Chondrocyte (in vitro differentiated cells): ENCODE measurements at regions not wholly inside any gene's neighbourhood (a gene's known extent, or its start where the extent isn't known, plus 50 kb on each side); places are given as distances from the start of the nearest gene placed in this dataset.

Experiments used
- DNase-seq: peaks from one replicate; pipeline ENCODE4 v3.0.0; 2021; ENCODE audit warnings: mixed read lengths, low spot score
- H3K27ac Mint-ChIP-seq: one replicate; pipeline ENCODE4 v1.8.0; 2021; ENCODE audit warnings: mild to moderate bottlenecking, moderate library complexity, mixed read lengths; ENCODE audit not compliant: unreplicated experiment
- H3K27me3 Mint-ChIP-seq: 2 replicates; pipeline ENCODE4 v1.8.0; 2021; ENCODE audit warnings: low read depth, mixed read lengths
- H3K36me3 Mint-ChIP-seq: 2 replicates; pipeline ENCODE4 v1.8.0; 2021; ENCODE audit warnings: low read depth, mixed read lengths
- H3K4me1 Mint-ChIP-seq: 2 replicates; pipeline ENCODE4 v1.8.0; 2021; ENCODE audit warnings: low read depth, mild to moderate bottlenecking, mixed read lengths
- H3K4me3 Mint-ChIP-seq: one replicate; pipeline ENCODE4 v1.8.0; 2021; ENCODE audit warnings: mild to moderate bottlenecking, moderate library complexity, mixed read lengths; ENCODE audit not compliant: unreplicated experiment
- H3K9me3 Mint-ChIP-seq: 2 replicates; pipeline ENCODE4 v1.8.0; 2021; ENCODE audit warnings: low read depth, mixed read lengths
- TF ChIP-seq, protein P1 (sequence below): fragments of 200-600 bp; sonication (generic); IDR thresholded peaks from 2 replicates; pipeline ENCODE4 v1.5.0; 2021; ENCODE audit warnings: antibody characterized with exemption, mild to moderate bottlenecking, moderate library complexity

- TF ChIP-seq, protein P1, sequence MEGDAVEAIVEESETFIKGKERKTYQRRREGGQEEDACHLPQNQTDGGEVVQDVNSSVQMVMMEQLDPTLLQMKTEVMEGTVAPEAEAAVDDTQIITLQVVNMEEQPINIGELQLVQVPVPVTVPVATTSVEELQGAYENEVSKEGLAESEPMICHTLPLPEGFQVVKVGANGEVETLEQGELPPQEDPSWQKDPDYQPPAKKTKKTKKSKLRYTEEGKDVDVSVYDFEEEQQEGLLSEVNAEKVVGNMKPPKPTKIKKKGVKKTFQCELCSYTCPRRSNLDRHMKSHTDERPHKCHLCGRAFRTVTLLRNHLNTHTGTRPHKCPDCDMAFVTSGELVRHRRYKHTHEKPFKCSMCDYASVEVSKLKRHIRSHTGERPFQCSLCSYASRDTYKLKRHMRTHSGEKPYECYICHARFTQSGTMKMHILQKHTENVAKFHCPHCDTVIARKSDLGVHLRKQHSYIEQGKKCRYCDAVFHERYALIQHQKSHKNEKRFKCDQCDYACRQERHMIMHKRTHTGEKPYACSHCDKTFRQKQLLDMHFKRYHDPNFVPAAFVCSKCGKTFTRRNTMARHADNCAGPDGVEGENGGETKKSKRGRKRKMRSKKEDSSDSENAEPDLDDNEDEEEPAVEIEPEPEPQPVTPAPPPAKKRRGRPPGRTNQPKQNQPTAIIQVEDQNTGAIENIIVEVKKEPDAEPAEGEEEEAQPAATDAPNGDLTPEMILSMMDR: no peak
- peaks cover 18% of the 10 kb centered on the region for H3K36me3 Mint-ChIP-seq
- H3K4me1 Mint-ChIP-seq: peaks cover 3% of the 10 kb centered on the region
- H3K4me3 Mint-ChIP-seq: no peak overlapping the region
- peaks cover 30% of the 10 kb centered on the region for H3K9me3 Mint-ChIP-seq
- no peak overlapping the region for H3K27ac Mint-ChIP-seq
- no peaks in the 10 kb centered on the region for H3K27me3 Mint-ChIP-seq
- DNase-seq: no peak
Observed at GRCh38 chr6:147924598-147924997, 416.1 kb downstream of the SAMD5 start.

- TF ChIP-seq, protein P1: no peak
- no peak for DNase-seq
- Mint-ChIP-seq H3K36me3 (peaks cover 18% of the 10 kb centered on the region), H3K4me3 (no peak overlapping the region), H3K9me3 (peaks cover 33% of the 10 kb centered on the region), H3K4me1 (peaks cover 6% of the 10 kb centered on the region), H3K27me3 (no peaks in the 10 kb centered on the region), H3K27ac (no peak overlapping the region)
Observed at GRCh38 chr6:147925826-147926225, 416.8 kb upstream of the SASH1 start.

- no peak for DNase-seq
- peaks cover 18% of the 10 kb centered on the region for H3K4me1 Mint-ChIP-seq
- peaks cover 32% of the 10 kb centered on the region for H3K9me3 Mint-ChIP-seq
- no peaks in the 10 kb centered on the region for H3K27me3 Mint-ChIP-seq
- H3K4me3 Mint-ChIP-seq: no peak overlapping the region
- TF ChIP-seq, protein P1: no peak
- H3K27ac Mint-ChIP-seq: no peak overlapping the region
- H3K36me3 Mint-ChIP-seq: peaks cover 15% of the 10 kb centered on the region
Observed at GRCh38 chr6:147930745-147931144, 411.9 kb upstream of the SASH1 start.

GRCh38 chr6:147933224-147933623, 409.4 kb upstream of the SASH1 start:
- Mint-ChIP-seq H3K9me3 (peaks cover 11% of the 10 kb centered on the region), H3K36me3 (peaks cover 7% of the 10 kb centered on the region), H3K27me3 (no peaks in the 10 kb centered on the region), H3K27ac (no peak overlapping the region), H3K4me3 (no peak overlapping the region), H3K4me1 (peaks cover 23% of the 10 kb centered on the region)
- DNase-seq: no peak
- TF ChIP-seq, protein P1: no peak

DNA sequence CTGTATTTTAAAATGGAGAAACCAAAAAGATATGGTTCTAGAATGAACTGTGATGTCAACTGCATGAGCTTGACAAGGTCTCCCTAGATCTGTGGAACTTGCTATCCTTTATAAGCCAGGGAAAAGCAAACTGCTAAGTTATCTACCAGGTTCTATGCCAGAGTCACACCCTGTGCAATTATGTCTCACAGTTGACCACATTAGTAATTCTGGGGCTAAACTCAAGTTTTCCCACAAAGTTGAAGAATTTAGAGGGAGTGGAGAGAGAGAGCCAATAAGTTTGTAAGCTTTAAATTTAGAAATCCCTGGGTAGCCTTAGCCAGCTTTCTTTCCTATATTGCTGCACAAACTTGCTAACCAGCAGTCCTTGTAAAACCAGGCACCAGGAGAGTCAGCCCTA, 407.0 kb upstream of the SASH1 start:
- no peak overlapping the region for H3K27ac Mint-ChIP-seq

More for the DNA sequence above, 407.0 kb upstream of the SASH1 start:
- Mint-ChIP-seq H3K4me3 (no peak overlapping the region), H3K4me1 (peaks cover 23% of the 10 kb centered on the region), H3K27me3 (no peaks in the 10 kb centered on the region), H3K9me3 (no peaks in the 10 kb centered on the region), H3K36me3 (no peaks in the 10 kb centered on the region)
- DNase-seq: no peak
- TF ChIP-seq, protein P1: no peak
